ENCODE measurements at regions not wholly inside any gene's neighbourhood (a gene's known extent, or its start where the extent isn't known, plus 50 kb on each side); places are given as distances from the start of the nearest gene placed in this dataset.

DNA sequence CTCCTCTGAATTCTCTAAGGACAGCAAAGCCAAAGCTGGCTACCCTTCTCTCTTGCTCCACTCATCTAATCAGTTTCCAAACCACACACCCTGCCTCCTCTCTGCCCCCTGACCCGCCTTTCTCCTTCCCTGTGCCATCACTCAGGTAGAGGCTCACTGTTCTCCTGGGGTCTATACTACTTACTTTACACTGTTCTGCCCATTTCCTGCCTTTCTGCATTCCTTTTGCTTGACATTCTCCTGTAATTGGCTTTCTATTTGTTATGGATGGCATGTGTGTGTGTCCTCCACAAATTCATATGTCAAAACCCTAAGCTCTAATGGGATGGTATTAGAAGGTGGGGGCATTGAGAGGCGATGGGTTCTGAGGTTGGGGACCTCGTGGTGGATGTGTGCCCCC, 675.2 kb upstream of the ID2 start:
- Histone ChIP-seq H3K79me2 (ENCODE audit: low read length) (no peaks in the 10 kb centered on the region), H3K9ac (ENCODE audit: low read length) (no peak overlapping the region), H3K9me3 (replicated peaks; ENCODE audit: insufficient read depth, low read length) (no peaks in the 10 kb centered on the region), H3K27ac (ENCODE audit: low read length) (no peak overlapping the region), H3F3A (ENCODE audit: insufficient read depth, low read length) (no peaks in the 10 kb centered on the region), H3K9me2 (replicated peaks; ENCODE audit: insufficient read depth, low read length) (no peaks in the 10 kb centered on the region), H3K4me3 (ENCODE audit: low read length) (no peak overlapping the region), H3K4me2 (ENCODE audit: low read depth, low read length) (no peak overlapping the region), H3K36me3 (replicated peaks; ENCODE audit: insufficient read depth, low read length) (no peaks in the 10 kb centered on the region), H3K27me3 (replicated peaks; ENCODE audit: insufficient read depth, low read length) (no peaks in the 10 kb centered on the region), H4K20me1 (ENCODE audit: insufficient read depth, low read length) (no peaks in the 10 kb centered on the region), H3K4me1 (ENCODE audit: low read length) (0 out of 2 replicates have a peak, but pooled peaks cover 8% of the 10 kb centered on the region), H2AFZ (ENCODE audit: low read length) (no peak overlapping the region)
- no peak for DNase-seq
- TF ChIP-seq, protein P1, sequence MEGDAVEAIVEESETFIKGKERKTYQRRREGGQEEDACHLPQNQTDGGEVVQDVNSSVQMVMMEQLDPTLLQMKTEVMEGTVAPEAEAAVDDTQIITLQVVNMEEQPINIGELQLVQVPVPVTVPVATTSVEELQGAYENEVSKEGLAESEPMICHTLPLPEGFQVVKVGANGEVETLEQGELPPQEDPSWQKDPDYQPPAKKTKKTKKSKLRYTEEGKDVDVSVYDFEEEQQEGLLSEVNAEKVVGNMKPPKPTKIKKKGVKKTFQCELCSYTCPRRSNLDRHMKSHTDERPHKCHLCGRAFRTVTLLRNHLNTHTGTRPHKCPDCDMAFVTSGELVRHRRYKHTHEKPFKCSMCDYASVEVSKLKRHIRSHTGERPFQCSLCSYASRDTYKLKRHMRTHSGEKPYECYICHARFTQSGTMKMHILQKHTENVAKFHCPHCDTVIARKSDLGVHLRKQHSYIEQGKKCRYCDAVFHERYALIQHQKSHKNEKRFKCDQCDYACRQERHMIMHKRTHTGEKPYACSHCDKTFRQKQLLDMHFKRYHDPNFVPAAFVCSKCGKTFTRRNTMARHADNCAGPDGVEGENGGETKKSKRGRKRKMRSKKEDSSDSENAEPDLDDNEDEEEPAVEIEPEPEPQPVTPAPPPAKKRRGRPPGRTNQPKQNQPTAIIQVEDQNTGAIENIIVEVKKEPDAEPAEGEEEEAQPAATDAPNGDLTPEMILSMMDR (IDR thresholded peaks at IDR 0.05; ENCODE audit: low read length) = no peak
- TF ChIP-seq EZH2 (optimal IDR thresholded peaks at IDR 0.05; ENCODE audit: low read depth, low read length) = no peak
- no peak for TF ChIP-seq EZH2phosphoT487 (IDR thresholded peaks at IDR 0.05; ENCODE audit: low read length)

DNA sequence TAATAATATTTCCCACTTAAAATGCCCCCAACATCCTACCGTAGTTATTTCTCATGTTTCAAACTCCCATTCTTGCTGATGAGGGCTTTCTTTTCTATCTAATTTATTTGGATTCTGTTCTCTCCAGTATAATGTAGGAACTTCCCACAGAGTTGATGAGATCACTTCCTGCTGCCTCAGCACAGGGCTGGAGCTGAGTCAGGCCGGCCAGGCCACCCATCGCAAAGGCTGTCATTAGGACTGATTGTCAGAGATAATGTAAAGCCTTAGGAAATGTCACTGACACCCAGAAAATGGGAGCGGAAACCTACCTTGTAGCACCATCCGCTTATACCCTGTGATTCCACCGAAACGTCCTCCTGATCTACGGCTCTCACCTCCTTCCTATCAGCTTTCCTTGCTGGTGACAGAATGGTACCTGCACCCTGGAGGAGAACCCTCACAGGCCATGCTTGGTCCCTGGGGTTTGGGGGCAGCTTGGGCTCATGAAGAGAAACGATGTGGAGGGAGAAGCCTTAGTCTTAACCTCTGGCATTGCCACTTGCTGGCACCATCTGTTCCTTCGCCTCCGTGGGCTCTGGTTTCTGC, 672.8 kb upstream of the ID2 start:
- DNase-seq = no peak
- no peak overlapping the region for H2AFZ ChIP-seq (ENCODE audit: low read length)

DNA sequence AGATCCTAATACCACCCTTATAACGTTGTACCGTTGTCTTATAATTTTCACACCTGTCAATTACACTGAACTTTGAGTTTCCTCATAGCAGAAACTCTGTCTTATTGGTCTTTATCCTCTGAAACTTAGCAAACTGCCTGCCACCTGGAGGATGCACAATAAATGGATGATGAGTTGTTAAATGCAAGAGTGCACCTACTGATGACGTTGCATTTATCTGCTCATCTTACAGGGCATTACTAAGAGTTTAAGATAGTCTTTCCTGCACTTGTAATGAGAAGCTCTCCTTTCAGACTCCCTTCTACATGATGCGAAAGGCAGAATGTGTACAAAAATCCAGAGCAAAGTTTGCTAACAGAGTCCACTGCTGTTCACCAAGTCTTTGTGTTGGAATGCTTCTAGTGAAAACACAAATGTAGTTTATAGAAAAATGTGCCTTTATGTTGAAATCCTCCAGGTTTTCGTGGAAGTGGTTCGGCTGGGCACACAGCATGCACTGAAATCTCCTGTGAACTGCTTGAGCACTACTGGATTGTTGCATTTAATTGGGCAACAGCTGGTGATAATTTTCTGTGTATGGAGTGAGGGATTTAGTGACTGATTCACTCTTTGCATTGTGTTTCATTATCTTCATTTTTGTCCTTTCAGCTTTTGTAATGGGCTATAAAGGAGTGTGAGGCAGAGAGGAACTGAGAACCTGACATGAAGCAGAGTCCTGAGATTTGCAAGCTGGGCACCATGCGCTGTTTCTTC, 665.8 kb upstream of the ID2 start:
- no peaks in the 10 kb centered on the region for H3K9me2 ChIP-seq (replicated peaks; ENCODE audit: insufficient read depth, low read length)
- no peaks in the 10 kb centered on the region for H3K36me3 ChIP-seq (replicated peaks; ENCODE audit: insufficient read depth, low read length)
- H3K4me1 ChIP-seq (ENCODE audit: low read length) = no peaks in the 10 kb centered on the region
- no peaks in the 10 kb centered on the region for H3F3A ChIP-seq (ENCODE audit: insufficient read depth, low read length)
- TF ChIP-seq EZH2phosphoT487 (IDR thresholded peaks at IDR 0.05; ENCODE audit: low read length) = no peak
- TF ChIP-seq, protein P1 (IDR thresholded peaks at IDR 0.05; ENCODE audit: low read length) = no peak
- no peak for TF ChIP-seq EZH2 (optimal IDR thresholded peaks at IDR 0.05; ENCODE audit: low read depth, low read length)
- no peak for DNase-seq
- no peak overlapping the region for H3K27ac ChIP-seq (ENCODE audit: low read length)
- no peak overlapping the region for H3K4me2 ChIP-seq (ENCODE audit: low read depth, low read length)
- no peak overlapping the region for H3K4me3 ChIP-seq (ENCODE audit: low read length)
- no peaks in the 10 kb centered on the region for H4K20me1 ChIP-seq (ENCODE audit: insufficient read depth, low read length)
- H3K9me3 ChIP-seq (replicated peaks; ENCODE audit: insufficient read depth, low read length) = no peaks in the 10 kb centered on the region
- no peak overlapping the region for H3K9ac ChIP-seq (ENCODE audit: low read length)
- no peaks in the 10 kb centered on the region for H3K79me2 ChIP-seq (ENCODE audit: low read length)
- no peak overlapping the region for H2AFZ ChIP-seq (ENCODE audit: low read length)
- no peaks in the 10 kb centered on the region for H3K27me3 ChIP-seq (replicated peaks; ENCODE audit: insufficient read depth, low read length)

More for the DNA sequence above, 672.8 kb upstream of the ID2 start:
- Histone ChIP-seq H4K20me1 (ENCODE audit: insufficient read depth, low read length) (no peaks in the 10 kb centered on the region), H3F3A (ENCODE audit: insufficient read depth, low read length) (no peaks in the 10 kb centered on the region), H3K27me3 (replicated peaks; ENCODE audit: insufficient read depth, low read length) (no peaks in the 10 kb centered on the region), H3K79me2 (ENCODE audit: low read length) (no peaks in the 10 kb centered on the region), H3K4me1 (ENCODE audit: low read length) (0 out of 2 replicates have a peak, but pooled peaks cover 5% of the 10 kb centered on the region), H3K9me3 (replicated peaks; ENCODE audit: insufficient read depth, low read length) (no peaks in the 10 kb centered on the region), H3K9ac (ENCODE audit: low read length) (no peak overlapping the region), H3K9me2 (replicated peaks; ENCODE audit: insufficient read depth, low read length) (no peaks in the 10 kb centered on the region), H3K4me3 (ENCODE audit: low read length) (no peak overlapping the region), H3K36me3 (replicated peaks; ENCODE audit: insufficient read depth, low read length) (no peaks in the 10 kb centered on the region), H3K4me2 (ENCODE audit: low read depth, low read length) (no peak overlapping the region), H3K27ac (ENCODE audit: low read length) (no peak overlapping the region)
- TF ChIP-seq EZH2phosphoT487 (IDR thresholded peaks at IDR 0.05; ENCODE audit: low read length) = no peak
- TF ChIP-seq, protein P1 (IDR thresholded peaks at IDR 0.05; ENCODE audit: low read length) = no peak
- no peak for TF ChIP-seq EZH2 (optimal IDR thresholded peaks at IDR 0.05; ENCODE audit: low read depth, low read length)
